Bronchial epithelial cell (primary cell): ENCODE measurements at regions not wholly inside any gene's neighbourhood (a gene's known extent, or its start where the extent isn't known, plus 50 kb on each side); places are given as distances from the start of the nearest gene placed in this dataset.

Source experiments
- DNase-seq: peaks from one replicate; pipeline ENCODE4 v3.0.0-alpha.2; 2010; ENCODE audit warnings: low read depth
- FAIRE-seq: peaks from 2 replicates; lab custom pipeline; 2011; peaks lifted over from hg19 to GRCh38; lab: Jason Lieb, UNC
- H3K27me3 ChIP-seq: 2 replicates; pipeline ENCODE4 v1.5.1; 2011; ENCODE audit warnings: low read length; ENCODE audit not compliant: control insufficient read depth, insufficient read depth
- H3K36me3 ChIP-seq: 2 replicates; pipeline ENCODE4 v1.5.1; 2011; ENCODE audit warnings: low read length; ENCODE audit not compliant: control insufficient read depth, insufficient read depth
- H3K4me3 ChIP-seq: 2 replicates; pipeline ENCODE4 v1.5.1; 2011; ENCODE audit warnings: mild to moderate bottlenecking, low read depth, low read length, control low read depth
- TF ChIP-seq, protein P1 (sequence below): IDR thresholded peaks from 2 replicates; pipeline ENCODE4 v1.5.1; 2011; ENCODE audit warnings: mild to moderate bottlenecking, moderate library complexity, low read length, control low read depth, inconsistent platforms; ENCODE audit not compliant: insufficient read depth, severe bottlenecking

DNA sequence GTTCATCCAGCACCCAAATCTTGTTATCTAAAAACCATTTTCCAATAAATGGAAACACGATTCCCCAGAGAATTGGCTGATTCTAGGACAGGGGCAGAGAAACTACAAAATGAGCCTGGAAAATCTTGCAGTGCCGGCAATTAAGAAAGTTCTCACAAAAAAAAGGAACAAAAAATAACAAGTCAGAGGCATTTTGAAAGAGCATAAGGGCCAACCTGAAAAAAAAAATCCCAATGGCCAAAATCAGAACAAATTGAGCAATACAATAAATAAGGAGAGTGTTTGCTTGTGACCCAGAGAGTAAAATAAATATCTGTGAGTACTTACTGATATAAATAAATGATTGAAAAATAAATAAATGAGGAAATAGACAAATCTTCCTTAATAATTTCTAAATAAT lies 55.1 kb upstream of the S1PR3 start:
- H3K27me3 ChIP-seq, result no peaks in the 10 kb centered on the region
- no peak for DNase-seq
- H3K36me3 ChIP-seq, result no peaks in the 10 kb centered on the region
- H3K4me3 ChIP-seq, result no peak overlapping the region
- TF ChIP-seq, protein P1, sequence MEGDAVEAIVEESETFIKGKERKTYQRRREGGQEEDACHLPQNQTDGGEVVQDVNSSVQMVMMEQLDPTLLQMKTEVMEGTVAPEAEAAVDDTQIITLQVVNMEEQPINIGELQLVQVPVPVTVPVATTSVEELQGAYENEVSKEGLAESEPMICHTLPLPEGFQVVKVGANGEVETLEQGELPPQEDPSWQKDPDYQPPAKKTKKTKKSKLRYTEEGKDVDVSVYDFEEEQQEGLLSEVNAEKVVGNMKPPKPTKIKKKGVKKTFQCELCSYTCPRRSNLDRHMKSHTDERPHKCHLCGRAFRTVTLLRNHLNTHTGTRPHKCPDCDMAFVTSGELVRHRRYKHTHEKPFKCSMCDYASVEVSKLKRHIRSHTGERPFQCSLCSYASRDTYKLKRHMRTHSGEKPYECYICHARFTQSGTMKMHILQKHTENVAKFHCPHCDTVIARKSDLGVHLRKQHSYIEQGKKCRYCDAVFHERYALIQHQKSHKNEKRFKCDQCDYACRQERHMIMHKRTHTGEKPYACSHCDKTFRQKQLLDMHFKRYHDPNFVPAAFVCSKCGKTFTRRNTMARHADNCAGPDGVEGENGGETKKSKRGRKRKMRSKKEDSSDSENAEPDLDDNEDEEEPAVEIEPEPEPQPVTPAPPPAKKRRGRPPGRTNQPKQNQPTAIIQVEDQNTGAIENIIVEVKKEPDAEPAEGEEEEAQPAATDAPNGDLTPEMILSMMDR, result no peak
- no peak for FAIRE-seq

DNA sequence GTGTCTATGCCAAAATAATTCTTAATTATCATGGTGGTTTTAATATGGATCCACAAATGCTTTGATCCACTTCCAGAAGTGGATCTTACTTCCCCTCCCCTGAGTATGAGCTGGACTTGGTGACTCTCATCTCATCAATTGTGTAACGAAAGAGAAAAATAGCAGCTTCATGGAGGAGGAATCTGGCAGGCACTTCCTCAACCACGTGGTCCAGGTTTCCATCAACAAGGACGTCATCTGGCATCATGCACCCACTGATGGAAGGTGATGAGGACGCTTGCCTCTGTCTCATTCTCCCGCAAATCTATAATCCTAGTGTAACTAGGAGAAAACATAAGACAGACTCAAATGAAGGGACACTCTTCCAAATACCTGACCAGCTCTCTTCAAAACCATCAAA lies 54.6 kb upstream of the S1PR3 start:
- DNase-seq, result no peak
- no peaks in the 10 kb centered on the region for H3K36me3 ChIP-seq
- TF ChIP-seq, protein P1, result no peak
- no peak overlapping the region for H3K4me3 ChIP-seq
- no peak for FAIRE-seq
- no peaks in the 10 kb centered on the region for H3K27me3 ChIP-seq

DNA sequence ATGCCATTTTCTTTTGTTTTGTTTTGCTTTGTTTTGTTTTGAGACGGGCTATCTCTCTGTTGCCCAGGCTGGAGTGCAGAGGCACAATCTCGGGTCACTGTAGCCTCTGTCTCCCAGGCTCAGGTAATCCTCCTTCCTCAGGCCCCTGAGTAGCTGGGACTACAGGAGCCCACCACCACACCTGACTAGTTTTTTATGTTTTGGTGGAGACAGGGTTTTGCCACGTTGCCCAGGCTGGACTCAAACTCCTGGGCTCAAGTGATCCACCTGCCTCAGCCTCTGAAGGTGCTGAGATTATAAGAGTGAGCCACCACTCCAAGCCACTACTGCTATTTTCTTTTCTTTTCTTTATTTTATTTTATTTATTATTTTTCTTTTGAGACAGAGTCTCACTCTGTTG lies 54.0 kb upstream of the S1PR3 start:
- no peak for FAIRE-seq
- Histone ChIP-seq H3K27me3 (no peaks in the 10 kb centered on the region), H3K4me3 (no peak overlapping the region), H3K36me3 (no peaks in the 10 kb centered on the region)
- no peak for DNase-seq
- TF ChIP-seq, protein P1, result no peak

DNA sequence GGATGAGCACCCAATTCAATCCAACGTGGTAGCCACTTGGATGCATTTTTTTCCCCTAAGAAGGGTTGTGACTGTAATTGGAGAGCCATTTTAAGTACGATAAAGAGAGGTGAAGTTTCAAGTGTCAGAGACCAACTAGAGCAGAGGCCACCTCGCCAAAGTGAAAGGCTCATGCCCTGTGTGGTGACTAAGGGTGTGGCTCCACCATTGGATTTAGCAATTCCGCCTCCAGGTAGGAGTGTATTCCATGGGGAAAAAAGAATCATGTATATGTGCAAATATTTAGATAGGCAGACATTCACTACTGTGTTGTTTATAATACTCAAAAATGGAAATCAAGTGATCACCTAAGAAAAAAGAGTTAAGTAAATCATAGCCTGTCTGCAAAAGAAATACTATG lies 53.1 kb upstream of the S1PR3 start:
- TF ChIP-seq, protein P1, result no peak
- Histone ChIP-seq H3K36me3 (no peaks in the 10 kb centered on the region), H3K27me3 (no peaks in the 10 kb centered on the region), H3K4me3 (no peak overlapping the region)
- peak; percentile 31 for DNase-seq
- FAIRE-seq, result no peak
